GM21576 (cell line): ENCODE measurements at regions not wholly inside any gene's neighbourhood (a gene's known extent, or its start where the extent isn't known, plus 50 kb on each side); places are given as distances from the start of the nearest gene placed in this dataset.

Experiments used
- ATAC-seq: cut with Tn5 transposase; IDR thresholded peaks from one replicate; pipeline ENCODE4 v1.9.1; 2021; ENCODE audit warnings: mild to moderate bottlenecking, moderate library complexity; ENCODE audit not compliant: unreplicated experiment

GRCh38 chr2:120666433-120666832, 69.2 kb upstream of the GLI2 start:
- ATAC-seq: no peak

GRCh38 chr2:120667981-120668380, 67.7 kb upstream of the GLI2 start:
- ATAC-seq: no peak

GRCh38 chr2:120669121-120669952, 66.3 kb upstream of the GLI2 start:
- no peak for ATAC-seq

GRCh38 chr2:120669971-120670370, 65.7 kb upstream of the GLI2 start:
- ATAC-seq: no peak

GRCh38 chr2:120670371-120670770, 65.3 kb upstream of the GLI2 start:
- no peak for ATAC-seq

GRCh38 chr2:120670771-120671480, 64.7 kb upstream of the GLI2 start:
- no peak for ATAC-seq

GRCh38 chr2:120672526-120673204, 63.0 kb upstream of the GLI2 start:
- no peak for ATAC-seq

GRCh38 chr2:120673205-120673550, 62.5 kb upstream of the GLI2 start:
- ATAC-seq: no peak

- ATAC-seq: no peak
Observed at GRCh38 chr2:120673571-120674061, 62.1 kb upstream of the GLI2 start.

- no peak for ATAC-seq
Observed at GRCh38 chr2:120674246-120675170, 61.2 kb upstream of the GLI2 start.

GRCh38 chr2:120675460-120676130, 60.1 kb upstream of the GLI2 start:
- no peak for ATAC-seq

- ATAC-seq: no peak
Observed at GRCh38 chr2:120677221-120677620, 58.4 kb upstream of the GLI2 start.

GRCh38 chr2:120677696-120678247, 57.9 kb upstream of the GLI2 start:
- ATAC-seq: no peak

- no peak for ATAC-seq
Observed at GRCh38 chr2:120678251-120678650, 57.4 kb upstream of the GLI2 start.

- no peak for ATAC-seq
Observed at GRCh38 chr2:120678926-120679325, 56.7 kb upstream of the GLI2 start.

- ATAC-seq: no peak
Observed at GRCh38 chr2:120679526-120679925, 56.1 kb upstream of the GLI2 start.

GRCh38 chr2:120680136-120680761, 55.4 kb upstream of the GLI2 start:
- no peak for ATAC-seq

- no peak for ATAC-seq
Observed at GRCh38 chr2:120681181-120681580, 54.5 kb upstream of the GLI2 start.

GRCh38 chr2:120681696-120682288, 53.9 kb upstream of the GLI2 start:
- ATAC-seq: no peak
